GM21515 (cell line): ENCODE measurements at regions not wholly inside any gene's neighbourhood (a gene's known extent, or its start where the extent isn't known, plus 50 kb on each side); places are given as distances from the start of the nearest gene placed in this dataset.

ENCODE experiments used
- ATAC-seq: cut with Tn5 transposase; IDR thresholded peaks from one replicate; pipeline ENCODE4 v1.9.1; 2021; ENCODE audit not compliant: unreplicated experiment

DNA sequence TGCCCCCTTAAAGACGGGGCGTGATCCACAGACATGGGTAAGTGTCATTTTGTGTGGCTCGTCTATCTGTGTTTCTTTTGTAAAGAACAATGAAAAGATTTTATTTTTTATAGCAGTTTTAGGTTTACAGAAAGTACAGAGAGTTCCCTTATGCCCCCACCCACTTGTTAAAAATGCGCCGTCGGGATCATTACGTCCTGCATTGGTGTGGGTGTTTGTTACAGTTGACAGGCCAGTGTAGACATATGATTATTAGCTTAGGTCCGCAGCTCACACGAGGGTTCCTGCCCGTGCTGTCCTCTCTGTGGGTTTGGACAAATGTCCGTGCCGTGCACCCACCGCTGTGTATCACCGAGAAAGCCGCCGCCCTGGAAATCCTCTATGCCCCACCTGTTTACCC lies 50.5 kb downstream of the RGS12 start:
- no peak for ATAC-seq

DNA sequence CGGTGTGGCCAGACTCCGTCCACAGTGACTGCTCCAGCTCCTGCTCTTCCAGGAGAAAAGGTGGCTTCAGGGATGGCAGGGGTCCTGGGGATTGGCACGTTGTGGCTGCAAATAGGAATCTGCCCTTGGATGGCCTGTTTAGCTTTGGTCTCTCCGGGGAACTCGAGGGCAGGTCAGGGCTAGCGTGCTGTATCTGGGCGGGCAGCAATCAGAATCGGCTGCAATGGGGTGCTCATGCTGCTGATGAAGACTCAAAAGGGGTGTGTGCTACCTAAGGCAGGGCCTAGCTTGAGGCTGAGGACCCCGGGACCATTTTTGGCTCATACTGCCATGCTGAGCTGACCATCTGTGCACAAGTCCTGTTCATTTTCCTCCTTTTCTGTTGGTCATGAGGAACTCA lies 51.3 kb downstream of the RGS12 start:
- ATAC-seq: no peak

DNA sequence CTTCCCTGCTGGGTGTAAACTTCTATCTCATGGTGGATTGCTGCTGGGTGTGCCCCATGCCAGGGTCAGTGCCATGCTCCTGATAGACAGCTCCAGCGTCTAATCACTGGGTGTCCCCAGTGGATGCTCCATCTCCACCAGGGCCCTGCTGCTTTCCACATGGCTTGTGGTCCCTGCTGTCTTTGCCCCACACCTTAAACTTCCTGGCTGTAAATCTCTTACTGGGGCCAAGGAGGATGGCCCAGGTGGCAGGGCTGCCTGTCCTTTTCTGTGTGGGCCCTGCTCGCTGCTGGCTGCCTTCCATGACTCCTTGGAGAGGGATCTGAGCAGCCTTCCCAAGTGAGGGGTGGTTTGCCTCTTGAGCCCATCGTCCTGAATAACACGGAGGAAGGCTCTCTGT lies 51.8 kb downstream of the RGS12 start:
- no peak for ATAC-seq

DNA sequence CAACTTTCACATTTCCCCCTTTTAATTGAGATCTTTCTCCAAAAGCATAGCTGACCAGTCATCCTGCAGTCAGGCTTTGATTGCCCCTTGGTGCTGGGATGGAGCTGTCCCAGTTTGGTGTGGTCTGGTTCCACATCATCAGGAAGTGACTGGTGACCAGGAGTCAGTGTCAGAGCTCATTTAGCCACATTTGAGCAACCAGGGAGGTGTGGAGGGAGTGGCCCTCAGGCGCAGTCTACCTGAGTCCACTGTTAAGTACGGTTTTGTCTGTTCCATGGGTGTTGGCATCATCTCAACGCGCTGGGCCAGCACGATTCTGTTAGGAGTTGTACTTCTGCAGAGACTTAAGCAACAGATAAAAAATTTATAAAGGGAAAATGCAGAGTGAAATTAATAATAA lies 52.6 kb downstream of the RGS12 start:
- ATAC-seq: no peak

DNA sequence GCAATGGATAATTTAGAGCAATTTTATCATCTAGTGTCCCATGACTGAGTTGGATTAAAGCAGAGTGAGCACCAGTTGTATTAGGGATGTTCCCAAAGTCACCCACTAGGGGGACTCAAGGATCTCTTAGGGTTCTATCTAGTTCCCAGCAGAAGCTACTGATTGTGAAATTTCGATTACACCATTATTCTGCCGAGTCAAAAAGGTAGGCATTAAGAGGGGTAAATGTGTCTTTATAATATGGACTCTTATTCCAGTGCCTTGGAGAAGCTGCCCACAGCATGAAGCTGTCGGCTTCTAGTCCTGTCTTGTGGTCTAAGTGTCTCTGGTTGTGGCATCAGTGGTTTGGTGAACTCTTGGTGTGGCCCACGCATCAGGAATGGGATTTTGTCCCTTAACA lies 53.3 kb downstream of the RGS12 start:
- ATAC-seq: peak; percentile 51

DNA sequence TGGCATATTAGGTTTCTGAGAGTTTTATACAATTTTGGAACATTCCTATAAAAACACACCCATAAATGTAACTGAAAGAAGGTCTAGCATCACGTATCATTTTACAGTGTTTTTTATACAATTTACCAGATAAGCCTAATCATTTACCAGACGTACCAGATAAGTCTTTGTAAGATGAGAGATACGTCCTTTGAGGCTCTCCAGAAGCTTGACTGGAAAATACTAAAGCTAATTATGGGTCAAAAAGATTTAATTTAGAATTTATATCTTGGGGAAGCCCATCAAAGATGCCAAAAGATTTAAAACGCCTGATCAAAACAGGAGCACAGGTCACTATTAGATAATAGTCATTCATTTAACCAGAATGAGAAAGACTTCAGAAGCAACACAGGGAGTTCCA lies 55.0 kb downstream of the RGS12 start:
- no peak for ATAC-seq

DNA sequence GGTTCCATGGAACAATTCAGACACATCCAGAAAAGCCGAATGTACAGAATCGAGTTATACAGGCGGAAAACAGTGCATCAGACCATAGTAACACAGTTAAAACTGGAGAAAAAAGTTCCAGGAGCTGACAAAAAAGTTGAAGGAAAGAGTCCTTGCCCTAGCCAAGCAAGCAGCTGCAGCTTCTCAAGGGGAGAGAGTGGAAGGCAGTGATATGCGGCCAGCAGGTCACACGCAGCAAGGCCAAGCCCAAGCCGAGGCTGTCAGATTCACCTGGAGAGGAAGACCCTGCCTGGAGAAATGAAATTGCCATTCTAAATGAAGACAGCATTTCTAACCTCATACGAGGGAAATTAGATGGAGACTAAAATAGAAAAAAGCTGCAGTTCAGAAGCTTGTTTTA lies 55.8 kb downstream of the RGS12 start:
- no peak for ATAC-seq

DNA sequence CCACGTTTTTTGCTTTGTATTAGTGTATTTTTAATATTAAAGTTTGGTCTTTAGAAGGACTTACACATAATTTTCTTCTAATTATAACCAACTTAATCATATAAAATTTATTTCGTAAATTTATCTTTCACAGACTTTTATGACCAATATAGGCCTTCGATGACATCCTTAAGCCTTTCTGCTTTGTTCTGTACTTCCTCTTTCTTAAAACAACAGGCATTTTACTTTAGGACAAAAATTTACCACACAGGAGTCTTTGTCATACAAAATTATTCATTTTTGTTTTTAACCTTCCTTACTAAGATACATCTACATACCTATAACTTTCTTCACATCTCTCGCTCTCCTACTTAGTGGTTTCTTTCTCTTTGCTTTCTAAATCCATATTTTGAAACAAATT lies 56.3 kb downstream of the RGS12 start:
- no peak for ATAC-seq

DNA sequence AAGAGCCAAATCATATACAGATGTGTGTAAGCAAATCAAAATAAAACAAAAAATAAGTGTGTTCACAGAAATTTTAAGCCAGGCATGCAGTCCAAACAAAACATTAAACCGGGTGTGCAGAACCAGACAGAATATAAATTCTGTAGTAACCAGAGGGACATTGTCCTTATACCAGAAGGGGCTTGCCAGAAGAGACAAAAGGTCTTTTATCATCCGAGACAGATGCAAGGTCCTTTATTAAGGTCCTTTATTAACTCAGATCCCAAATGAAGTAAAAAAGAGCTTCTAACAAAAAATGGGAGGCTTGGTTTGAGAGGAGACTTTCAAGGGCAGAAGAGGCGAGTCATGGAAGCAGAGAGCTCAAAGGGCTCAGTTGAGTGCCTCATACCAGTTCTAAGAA lies 59.2 kb downstream of the RGS12 start:
- ATAC-seq: no peak

DNA sequence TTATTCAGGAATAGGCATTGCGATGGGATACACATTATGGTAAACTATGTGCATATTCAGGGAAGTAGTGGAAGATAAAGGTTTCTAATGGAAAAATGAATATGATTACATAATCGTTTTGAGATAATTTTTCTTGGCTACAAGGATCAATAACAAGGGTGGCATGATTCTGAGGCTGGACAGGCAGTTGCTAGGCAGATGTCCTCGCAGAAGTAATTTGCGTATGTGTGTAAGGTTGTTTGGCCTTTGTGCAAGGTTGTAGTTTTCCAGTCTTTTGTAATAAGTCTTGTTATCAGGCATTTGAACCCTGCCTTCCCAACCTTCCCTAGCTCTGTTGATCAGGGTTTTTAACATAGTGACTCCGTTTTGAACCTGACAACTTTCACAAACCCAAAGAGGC lies 59.7 kb downstream of the RGS12 start:
- ATAC-seq: no peak

DNA sequence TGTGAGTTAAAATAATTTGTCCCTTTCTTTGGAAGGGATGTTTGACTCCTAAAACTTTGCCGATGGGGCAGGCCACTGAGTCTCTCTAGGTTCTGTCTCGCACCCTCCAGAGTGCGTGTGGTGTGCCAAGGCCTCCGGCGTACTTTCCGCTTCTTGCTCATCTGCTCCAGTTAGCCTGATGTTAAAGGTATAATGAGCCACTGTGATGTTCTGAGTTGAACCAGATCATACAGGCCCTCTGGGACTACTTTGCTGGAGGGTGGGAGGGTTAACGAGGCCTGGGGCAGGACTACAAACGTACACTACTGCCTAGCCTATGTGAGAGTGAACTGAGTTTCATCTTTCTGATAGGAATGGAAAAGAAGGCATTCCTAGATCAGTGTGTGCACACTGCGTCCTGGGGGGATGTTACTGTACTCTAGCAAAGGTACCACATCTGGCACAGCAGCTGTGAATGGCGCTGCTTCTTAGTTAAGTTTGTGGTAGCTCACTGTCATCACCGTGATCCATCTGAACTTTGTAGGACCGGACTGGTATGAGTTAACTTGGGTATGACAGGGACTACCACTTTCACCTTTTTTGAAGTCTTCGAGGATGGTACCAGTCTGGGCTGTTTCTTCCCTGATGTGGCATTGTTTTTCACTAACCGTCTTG lies 60.2 kb downstream of the RGS12 start:
- no peak for ATAC-seq

DNA sequence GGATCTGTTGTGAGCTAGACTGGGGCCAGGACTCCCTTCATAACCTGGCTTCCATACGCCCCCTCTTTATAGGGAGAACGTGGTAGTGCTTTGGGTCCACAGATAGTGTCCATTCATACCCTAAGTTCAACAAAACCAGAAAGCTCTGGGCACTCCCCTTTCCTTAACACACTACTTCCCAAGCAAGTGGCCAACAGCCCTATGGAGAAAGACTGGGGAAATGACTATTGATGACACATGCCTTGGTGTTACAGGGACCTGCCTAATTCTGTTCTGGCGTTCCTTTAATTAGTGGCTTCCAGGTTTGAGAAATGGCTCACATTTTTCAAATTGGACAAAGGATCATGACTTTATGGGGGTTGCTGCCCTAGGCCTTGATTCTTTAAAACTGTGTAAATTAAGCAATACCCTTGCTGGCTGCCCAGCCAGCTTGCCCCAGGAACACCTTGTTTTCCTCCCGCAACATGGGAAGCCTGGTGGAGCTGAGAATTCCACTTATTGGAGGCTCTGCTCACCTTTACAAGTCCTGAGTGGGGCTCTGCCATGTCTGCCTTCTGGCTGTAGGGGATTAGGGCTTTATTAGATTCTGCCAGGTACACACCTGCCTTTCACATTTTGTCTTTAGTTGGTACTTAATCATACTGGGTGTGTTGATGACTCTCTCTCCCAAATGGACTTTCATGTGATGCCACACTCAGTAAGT lies 61.1 kb downstream of the RGS12 start:
- no peak for ATAC-seq

DNA sequence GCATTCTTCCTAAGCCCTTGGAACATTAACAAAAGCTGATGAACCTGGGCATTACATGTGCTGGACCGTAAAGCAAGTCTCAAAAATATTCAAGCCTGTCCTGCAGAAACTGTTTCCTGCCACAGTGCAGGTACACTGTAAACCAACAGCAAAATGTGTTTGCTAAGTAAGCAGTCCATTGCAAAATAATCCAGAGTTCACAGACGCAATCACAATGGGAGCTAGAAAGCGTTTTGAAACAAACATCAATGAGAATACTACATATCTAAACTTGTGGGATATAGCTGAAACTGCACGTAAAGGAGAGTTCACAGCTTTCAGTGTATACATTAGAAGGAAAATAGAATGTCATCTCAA lies 61.6 kb downstream of the RGS12 start:
- ATAC-seq: no peak

DNA sequence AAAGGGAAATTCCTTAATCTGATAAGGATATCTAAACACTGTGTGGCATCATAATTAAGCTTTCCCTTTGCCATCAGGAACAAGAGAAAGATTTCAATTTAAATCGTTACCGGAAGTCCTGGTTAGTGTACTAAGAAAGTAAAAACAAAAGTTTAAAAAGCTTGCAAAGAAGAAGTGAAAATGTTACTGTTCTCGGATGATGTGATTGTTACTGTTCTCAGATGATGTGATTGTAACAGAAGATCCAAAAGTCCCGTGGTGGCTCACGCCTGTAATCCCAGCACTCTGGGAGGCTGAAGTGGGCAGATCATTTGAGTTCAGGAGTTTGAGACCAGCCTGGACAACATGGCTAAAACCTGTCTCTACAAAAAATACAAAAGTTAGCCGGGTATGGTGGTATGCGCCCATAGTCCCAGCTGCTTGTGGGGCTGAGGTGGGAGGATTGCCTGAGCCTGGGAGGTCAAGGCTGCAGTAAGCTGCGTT lies 62.5 kb downstream of the RGS12 start:
- no peak for ATAC-seq

DNA sequence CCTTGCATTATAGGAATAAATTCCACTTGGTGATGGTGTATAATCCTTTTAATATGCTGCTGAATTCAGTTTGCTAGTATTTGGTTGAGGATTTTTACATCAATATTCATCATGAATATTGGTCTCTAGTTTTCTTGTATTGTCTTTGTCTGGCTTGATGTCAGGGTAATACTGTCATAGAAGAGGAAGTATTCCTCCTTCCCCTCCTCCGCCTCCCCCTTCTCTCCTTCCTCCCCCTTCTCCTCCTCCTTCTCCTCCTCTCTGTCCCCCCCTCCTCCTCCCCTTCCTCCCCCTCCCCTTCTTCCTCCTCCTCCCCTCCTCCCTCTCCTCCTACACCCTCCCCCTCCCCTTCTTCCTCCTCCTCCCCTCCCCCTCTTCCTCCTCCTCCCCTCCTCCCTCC lies 65.8 kb downstream of the RGS12 start:
- ATAC-seq: no peak

DNA sequence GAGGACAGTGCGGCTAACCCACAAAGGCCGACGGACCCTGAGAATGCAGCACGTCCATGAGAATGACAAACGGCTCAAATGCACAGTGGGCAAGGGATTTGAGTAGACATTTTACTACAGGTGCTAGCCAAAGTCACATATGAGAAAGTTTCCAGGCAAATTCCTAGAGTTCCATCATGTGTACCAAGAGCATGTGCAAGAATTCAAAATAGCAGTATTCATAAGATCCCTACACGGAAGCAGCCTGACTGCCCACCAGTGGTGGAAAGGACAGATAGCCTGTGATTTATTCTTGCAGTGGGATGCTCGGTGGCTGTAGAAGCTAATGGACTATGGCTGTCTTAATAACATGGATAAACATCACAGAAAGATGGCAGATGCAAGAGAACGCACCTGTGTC lies 68.0 kb downstream of the RGS12 start:
- ATAC-seq: no peak

DNA sequence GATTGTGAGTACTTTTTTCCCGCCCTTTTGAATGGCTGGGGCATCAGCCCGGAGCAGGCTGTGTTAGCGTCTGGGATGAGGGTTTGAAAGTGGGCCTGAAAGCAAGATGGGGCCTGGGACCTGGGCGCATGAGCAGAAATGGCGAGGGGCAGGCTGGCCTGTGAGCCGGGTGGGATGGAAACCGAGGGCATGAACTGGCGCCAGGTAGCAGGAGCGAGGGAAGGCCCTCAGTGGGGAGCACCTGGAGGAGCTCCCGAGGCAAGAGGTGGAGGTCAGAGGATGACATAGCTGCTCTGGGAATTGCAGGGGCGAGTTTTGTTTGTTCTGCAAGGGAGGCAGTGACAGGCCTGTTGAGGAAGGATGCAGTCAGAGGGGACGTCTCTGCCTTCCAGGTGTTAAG lies 68.6 kb downstream of the RGS12 start:
- ATAC-seq: no peak

DNA sequence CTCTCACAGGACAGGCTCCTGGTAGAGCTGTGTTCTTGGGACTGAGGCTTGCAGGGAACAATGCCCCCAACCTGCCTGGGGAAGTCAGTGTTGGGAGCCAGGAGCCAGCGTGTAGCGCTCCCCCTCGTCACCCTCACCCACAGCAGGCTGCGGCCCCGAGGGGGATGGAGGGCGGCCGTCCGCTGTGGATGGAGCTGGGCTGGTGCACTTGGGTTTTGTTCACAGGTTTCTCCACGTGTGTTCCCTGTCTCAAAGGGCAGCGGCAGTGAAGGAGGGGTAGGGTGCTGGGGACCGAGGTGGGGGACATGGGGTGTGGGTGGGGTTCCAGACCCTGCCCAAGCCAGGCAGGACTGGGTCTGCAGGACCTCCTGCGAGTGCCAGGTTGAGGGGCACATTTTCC lies 69.1 kb downstream of the RGS12 start:
- ATAC-seq: no peak

DNA sequence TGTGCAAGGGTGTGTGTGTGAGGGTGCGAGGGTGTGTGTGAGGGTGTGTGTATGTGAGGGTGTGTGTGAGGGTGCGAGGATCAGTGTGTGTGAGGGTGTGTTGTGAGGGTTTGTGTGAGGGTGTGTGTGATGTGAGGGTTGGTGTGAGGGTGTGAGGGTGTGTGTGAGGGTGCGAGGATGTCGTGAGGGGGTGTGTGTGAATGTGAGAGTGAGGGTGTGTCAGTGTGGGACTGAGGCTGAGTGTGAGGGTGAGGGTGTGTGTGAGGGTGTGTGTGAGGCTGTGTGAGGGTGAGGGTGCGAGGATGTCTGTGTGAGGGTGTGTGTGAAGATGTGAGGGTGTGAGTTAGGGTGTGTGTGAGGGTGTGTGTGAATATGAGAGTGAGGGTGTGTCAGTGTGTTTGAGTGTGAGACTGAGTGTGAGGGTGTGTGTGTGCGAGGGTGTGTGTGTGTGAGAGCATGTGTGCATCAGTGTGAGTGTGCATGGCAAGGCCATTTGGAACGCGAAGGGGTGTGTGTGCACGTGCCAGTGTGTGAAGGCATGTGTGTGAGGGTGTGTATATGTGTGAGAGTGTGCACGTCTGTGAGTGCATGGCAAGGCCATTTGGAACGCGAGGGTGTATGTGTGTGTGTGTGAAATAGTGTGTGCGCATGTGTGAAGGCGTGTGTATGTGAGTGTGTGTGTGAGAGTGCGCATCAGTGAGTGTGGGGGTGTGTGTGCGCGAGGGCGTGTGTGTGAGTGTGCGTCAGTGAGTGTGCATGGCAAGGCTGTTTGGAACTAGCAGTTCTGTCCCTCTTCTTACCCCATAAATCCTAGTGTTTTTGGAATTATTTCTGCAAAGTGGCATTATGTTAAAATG lies 69.8 kb downstream of the RGS12 start:
- no peak for ATAC-seq

DNA sequence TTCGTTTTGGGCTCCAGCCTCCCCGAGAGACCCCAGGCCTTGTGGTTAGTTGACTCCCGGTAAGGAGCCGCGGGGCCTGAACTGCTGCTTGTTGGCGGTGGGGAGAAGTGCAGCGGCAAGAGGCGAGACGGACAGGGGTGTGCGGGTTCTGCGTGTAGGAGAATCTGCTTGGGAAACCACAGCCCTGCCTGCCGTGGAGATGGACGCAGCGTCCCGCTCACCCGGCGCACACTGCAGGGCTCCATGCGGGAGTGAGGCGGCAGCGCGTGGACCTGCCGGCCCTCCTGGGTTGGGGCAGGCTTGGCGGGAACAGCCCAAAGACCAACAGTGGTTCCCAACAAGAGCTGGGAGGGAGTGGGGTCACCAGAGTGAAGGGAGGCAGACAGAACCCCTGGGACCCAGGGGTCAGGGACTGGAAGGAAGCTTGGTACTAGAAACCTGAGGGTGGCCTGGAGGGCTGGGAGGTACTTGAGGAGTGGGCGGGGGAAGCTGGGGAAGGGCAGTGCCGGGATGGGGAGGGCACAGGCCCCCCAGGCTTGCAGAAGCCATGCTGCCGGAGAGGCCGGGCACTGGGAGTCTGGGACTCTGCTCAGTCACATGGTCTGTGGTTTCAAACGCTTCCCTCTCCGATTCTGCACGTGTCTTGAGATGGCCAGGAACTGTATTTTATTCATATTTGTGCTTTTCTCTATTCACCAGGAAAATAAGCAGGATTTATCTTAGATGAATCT lies 70.8 kb downstream of the RGS12 start:
- no peak for ATAC-seq

DNA sequence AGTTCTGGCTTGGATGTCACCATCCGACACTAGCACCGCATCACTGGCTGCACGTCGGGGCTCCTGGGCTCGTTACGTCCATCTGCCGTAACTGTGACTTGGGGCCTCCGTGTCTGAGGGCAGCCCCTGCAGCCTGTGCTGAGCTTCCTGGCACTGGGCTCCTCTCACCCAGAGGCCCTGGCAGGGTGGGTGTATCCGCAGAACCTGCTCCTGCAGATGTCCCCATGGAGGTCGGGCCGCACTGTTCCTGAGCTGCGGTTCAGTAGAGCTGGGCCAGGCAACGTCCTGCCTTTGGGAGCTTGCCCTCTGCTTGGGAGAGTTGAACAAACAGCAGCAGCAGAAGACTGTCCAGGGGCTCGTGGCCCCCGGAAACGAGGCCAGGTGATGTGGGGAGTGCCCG lies 71.4 kb downstream of the RGS12 start:
- ATAC-seq: no peak
